GM12891 (cell line): ENCODE measurements at regions not wholly inside any gene's neighbourhood (a gene's known extent, or its start where the extent isn't known, plus 50 kb on each side); places are given as distances from the start of the nearest gene placed in this dataset.

Experiments used
- DNase-seq: peaks from one replicate; pipeline ENCODE4 v3.0.0; 2011; ENCODE audit warnings: low spot score; ENCODE audit not compliant: insufficient read length
- FAIRE-seq: peaks from 2 replicates; lab custom pipeline; 2011; peaks lifted over from hg19 to GRCh38; lab: Jason Lieb, UNC
- PAX5 ChIP-seq: IDR thresholded peaks from 2 replicates; pipeline ENCODE4 v1.6.1; 2011; ENCODE audit warnings: low read length, moderate library complexity, mild to moderate bottlenecking; ENCODE audit not compliant: insufficient read depth, severe bottlenecking
- POLR2A ChIP-seq: IDR thresholded peaks from 2 replicates; pipeline ENCODE4 v1.6.1; 2011; ENCODE audit warnings: low read depth, low read length, control low read depth
- POLR2AphosphoS5 ChIP-seq: IDR thresholded peaks from 2 replicates; pipeline ENCODE4 v1.6.1; 2011; ENCODE audit warnings: low read depth, low read length, control low read depth
- POU2F2 ChIP-seq: IDR thresholded peaks from 2 replicates; pipeline ENCODE4 v1.6.1; 2011; ENCODE audit warnings: low read depth, mild to moderate bottlenecking, control low read depth, low read length, moderate library complexity
- SPI1 ChIP-seq: IDR thresholded peaks from 2 replicates; pipeline ENCODE4 v1.6.1; 2011; ENCODE audit warnings: low read depth, low read length, control low read depth
- TAF1 ChIP-seq: IDR thresholded peaks from 2 replicates; pipeline ENCODE4 v1.6.1; 2011; ENCODE audit warnings: low read depth, low read length, control low read depth

GRCh38 chr9:134985451-134985850 lies 67.7 kb upstream of the FCN1 start:
- DNase-seq (no peak), FAIRE-seq (no peak)
- TF ChIP-seq PAX5 = no peak

GRCh38 chr9:134986957-134987356 lies 69.2 kb upstream of the FCN1 start:
- FAIRE-seq = no peak
- DNase-seq = no peak
- no peak for TF ChIP-seq PAX5

GRCh38 chr9:134987376-134987775 lies 69.7 kb upstream of the FCN1 start:
- TF ChIP-seq TAF1 (no peak), POU2F2 (no peak), SPI1 (no peak), POLR2AphosphoS5 (no peak), PAX5 (no peak)
- FAIRE-seq (no peak), DNase-seq (no peak)

GRCh38 chr9:134987906-134988700 lies 70.4 kb upstream of the FCN1 start:
- no peak for TF ChIP-seq POLR2A
- TF ChIP-seq SPI1 = no peak
- no peak for TF ChIP-seq POU2F2
- no peak for TF ChIP-seq TAF1
- no peak for TF ChIP-seq POLR2AphosphoS5
- no peak for TF ChIP-seq PAX5
- FAIRE-seq (no peak), DNase-seq (no peak)

GRCh38 chr9:134988706-134989105 lies 71.0 kb upstream of the FCN1 start:
- FAIRE-seq = no peak
- no peak for TF ChIP-seq SPI1
- no peak for TF ChIP-seq POU2F2
- TF ChIP-seq TAF1 = no peak
- TF ChIP-seq POLR2AphosphoS5 = no peak
- no peak for TF ChIP-seq PAX5
- no peak for TF ChIP-seq POLR2A
- DNase-seq = no peak

GRCh38 chr9:134989206-134990065 lies 71.7 kb upstream of the FCN1 start:
- no peak for DNase-seq
- no peak for TF ChIP-seq POLR2AphosphoS5
- TF ChIP-seq SPI1 = no peak
- no peak for TF ChIP-seq POLR2A
- TF ChIP-seq POU2F2 = no peak
- FAIRE-seq = no peak

GRCh38 chr9:134991808-134992754 lies 74.4 kb upstream of the FCN1 start:
- DNase-seq (no peak), FAIRE-seq (no peak)

GRCh38 chr9:134992755-134993124 lies 75.0 kb upstream of the FCN1 start:
- DNase-seq = no peak
- FAIRE-seq = no peak
- TF ChIP-seq PAX5 = no peak
- no peak for TF ChIP-seq POLR2A
- no peak for TF ChIP-seq POU2F2
- no peak for TF ChIP-seq SPI1
- TF ChIP-seq POLR2AphosphoS5 = no peak
- TF ChIP-seq TAF1 = no peak

More at GRCh38 chr9:134991808-134992754, 74.4 kb upstream of the FCN1 start:
- TF ChIP-seq SPI1 (no peak), PAX5 (no peak), POLR2AphosphoS5 (no peak), POU2F2 (no peak), POLR2A (no peak)

- TF ChIP-seq PAX5 (no peak), TAF1 (no peak), POU2F2 (no peak), POLR2A (no peak), POLR2AphosphoS5 (no peak), SPI1 (no peak)
- FAIRE-seq (no peak), DNase-seq (no peak)
Observed at GRCh38 chr9:134993416-134993815, 75.7 kb upstream of the FCN1 start.
